SIG-M5 treated with dmso at 0.1 percent for 504 hours (cell line): ENCODE measurements at regions not wholly inside any gene's neighbourhood (a gene's known extent, or its start where the extent isn't known, plus 50 kb on each side); places are given as distances from the start of the nearest gene placed in this dataset.
"Not testable (repeated sequence)": the region's sequence is repeated elsewhere in the genome, so short reads cannot be mapped to it uniquely, and the experiment has no call there.

Experiments
- DNase-seq: peaks from one replicate; lab custom pipeline; 2025; ENCODE audit not compliant: unreplicated experiment; lab: John Stamatoyannopoulos, UW

DNA sequence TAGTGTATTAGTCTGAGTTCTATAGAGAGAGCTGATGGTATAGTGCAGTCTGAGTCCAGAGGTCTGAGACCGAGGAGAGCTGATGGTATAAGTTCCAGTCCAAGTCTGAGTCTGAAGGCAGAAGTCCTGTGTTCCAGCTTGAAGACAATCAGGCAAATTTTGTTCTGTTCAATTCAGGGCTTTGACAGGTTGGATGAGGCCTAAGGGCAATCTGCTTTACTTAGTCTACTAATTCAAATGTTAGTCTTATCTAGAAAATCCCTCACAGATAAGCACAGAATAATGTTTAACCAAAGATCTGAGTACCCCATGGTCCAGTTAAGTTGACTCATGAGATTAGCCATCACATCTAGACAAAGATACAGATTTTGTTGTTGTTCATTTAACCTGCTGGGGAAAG is 303.0 kb upstream of the KLF4 start:
- DNase-seq, result no peak

DNA sequence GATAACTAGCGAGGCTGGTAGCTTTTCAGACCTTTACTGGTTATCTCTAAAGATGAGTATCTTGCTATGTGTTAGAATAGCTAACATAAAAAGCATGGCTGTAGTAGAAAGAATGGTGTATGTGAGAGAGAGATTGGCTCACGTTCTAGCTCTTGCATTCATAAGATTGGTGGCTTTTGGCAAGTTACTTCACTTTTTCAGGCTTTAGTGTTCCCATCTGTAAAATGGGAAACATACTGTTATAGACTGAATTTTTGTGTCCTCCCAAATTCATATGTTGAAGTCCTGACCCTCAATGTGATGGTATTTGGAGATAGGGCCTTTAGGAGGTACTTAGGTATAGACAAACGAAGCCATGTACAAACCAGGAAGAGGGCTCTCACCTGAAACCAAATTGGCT is 302.4 kb upstream of the KLF4 start:
- no peak for DNase-seq

DNA sequence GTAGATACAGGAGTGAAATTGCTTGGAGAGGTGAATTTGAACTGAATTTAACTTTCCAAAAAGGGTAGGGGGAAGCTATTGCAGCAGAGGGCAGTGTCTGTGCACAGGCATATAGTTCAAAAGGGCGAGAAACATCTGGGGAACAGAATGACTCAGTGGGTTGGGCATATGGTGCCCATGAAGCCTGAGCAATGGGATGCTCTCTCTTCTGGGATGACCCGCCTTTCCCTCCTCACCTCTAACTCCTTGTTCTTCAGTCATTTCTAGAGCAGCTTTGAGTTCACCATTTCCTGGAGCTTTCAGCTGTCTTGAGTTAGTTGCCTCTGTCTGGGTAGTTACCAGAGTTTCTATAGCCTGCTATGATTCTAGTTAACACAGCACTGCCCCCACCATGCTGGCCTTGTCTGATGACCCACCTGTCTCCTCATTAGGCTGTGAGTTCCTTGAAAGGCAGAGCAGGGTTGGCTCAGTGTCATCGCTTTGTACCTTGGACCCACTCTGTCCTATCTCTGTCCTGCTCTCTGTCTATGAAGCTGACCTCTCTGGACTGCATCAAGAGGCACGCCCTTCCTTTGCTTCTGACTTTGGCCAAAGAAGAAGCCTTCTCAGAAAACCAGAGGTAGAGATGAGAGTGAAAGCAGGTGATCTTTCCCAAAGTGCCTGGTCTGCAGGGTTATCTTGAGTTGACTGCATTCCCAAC is 299.6 kb upstream of the KLF4 start:
- no peak for DNase-seq

DNA sequence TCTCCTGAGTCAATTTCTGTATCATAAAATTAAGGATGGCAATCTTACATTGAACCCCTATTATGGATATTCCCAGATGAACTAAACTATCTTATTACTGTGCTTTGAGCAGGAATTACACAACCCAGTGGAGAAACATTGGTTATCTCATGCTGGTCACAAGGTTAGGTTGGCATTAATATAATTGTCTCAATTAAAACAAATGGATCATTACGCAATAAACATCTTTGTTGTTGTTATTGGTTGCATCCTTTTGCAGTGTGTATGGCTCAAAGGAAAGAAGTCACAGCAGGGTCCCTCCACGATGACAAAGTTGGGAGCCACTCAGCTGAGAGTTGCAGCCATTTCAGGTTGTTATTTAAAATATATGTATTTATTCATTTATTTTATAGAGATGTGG is 297.0 kb upstream of the KLF4 start:
- no peak for DNase-seq

DNA sequence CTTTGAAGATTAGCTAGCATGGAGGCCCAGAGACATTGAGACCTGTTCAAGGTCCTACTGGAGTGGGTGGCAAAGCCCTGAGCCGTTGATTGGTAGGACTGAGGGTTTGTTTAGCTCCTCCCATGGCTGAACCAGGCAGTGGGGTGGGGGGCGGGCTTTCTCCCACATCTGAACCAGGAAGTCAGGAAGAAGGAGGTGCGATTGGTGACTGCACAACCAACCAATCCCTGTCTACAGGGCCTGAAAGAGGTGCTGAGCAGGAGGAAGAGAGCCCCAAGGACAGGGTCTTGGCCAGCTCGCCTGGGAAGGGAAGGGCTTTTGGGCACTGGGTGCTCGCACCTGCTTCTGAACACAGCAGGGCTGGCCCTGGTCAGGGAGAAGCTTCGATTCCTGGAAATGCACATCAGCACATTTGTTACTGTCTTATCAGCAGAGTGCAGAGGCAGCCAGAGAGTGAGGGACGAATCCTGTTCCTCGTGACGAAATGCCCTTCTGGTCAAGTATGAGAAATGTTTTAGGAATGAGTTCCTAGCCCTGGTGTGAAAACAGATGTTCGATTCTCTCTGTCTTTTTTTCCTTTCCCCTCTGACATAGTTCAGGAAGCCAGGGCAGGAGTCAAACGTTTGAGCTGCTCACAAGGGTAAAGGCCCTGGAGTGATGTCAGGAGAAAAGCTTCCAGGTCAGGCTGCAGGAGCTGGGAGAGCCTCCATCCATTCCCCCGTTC is 294.8 kb upstream of the KLF4 start:
- no peak for DNase-seq

DNA sequence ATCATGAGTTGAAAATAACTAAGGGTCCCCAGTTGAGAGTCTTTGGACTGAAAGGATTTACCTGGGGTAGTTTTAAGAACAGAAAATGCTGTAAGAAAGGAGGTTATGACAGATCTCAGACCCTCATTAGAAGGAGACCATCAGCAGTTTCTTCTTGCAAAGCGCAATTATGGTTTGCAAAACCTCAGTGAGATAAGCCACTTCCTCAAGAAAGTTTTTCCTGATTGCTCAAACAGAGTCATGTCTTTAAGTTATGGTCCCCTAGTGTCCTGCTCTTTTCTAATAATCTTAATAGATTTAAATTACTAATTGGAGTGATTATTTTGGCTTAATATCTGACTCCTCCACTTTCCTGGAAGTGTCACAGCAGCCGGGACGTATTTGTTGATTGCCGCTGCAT is 293.2 kb upstream of the KLF4 start:
- DNase-seq, result peak; percentile 65

DNA sequence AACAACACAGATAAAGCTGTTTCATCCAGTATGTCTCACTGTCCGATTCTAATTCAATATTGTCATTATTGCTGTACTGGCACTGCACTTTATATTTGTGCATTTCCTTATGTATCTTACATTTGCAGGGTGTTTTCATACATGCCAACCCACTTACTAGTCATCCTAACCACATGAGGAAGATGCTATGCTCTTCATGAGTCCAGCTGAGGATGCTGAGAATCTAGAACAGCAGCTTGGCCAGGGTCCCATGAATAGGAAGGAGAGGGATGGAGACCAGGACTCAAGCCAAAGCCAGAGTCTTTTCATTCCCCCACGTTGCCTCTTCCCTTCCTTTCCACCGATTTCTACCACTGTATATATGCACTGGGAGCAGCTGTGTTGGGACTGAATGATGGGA is 292.8 kb upstream of the KLF4 start:
- DNase-seq, result peak; percentile 16

DNA sequence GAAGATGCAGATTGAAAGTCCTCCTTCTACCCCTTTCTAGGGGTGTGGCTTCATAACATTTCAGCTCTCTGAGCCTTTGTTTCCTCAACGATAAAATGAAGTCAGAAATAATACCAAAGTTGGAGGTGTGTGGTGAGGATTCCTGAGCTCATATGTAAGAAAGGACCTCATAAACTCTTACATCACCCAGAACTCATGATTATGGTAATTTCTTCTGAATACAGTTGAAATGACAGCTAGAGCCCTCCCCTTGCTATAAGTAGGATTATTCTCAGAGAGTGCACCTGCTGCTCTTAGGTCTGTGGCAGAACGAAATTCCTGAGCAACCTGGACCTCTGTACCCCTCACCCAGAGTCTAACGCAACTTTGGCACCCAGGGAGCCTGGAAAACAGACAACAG is 291.4 kb upstream of the KLF4 start:
- no peak for DNase-seq

DNA sequence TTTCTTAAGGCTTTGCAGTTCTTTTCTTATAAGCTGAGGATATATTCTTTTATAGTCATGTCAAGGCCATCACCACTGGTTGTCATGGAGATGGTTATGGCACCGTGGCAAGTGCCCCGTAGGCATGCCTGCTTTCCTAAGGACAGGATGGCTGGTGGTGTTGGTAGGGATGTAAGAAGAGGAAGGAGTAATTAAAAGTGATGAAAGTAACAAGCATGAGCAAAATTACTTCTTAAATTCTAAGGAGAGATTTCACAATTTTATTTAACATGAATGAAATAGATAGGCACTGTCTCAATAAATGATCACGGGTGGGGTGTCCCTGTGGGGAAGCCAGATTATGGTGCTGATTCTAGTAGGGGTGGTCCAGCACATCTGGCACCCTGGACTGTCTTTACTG is 290.2 kb upstream of the KLF4 start:
- no peak for DNase-seq

DNA sequence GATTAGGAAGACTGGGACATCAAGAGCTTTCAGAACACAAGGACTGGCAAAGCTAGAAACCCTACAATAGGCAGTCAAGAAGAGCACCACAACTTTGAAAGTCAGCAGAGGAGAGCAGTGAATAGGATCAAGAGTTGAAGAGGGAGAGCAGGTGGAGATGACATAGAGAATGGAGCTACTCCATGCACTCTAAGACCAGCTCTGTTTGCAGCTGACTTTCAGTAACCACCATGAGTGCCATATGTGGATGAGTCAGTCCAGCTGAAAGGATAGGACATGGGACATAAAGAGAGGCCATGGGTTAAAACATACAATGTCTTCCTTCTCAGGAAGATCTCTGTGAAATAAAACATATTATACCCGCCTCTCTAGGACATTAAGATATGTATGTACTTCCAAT is 289.1 kb upstream of the KLF4 start:
- DNase-seq, result no peak

DNA sequence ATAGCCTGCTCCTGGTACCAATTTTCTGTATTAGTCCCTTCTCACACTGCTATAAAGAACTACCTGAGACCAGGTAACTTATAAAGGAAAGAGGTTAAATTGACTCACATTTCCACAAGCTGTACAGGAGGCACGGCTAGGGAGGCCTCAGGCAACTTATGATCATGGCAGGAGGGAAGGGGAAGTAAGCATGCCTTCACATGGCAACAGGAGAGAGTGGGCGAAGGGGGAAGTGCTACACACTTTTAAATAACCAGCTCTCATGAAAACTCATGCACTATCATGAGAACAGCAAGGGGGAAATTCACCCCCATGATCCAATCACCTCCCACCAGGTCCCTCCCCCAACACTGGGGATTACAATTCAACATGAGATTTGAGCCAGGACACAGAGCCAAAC is 284.5 kb upstream of the KLF4 start:
- DNase-seq, result peak; percentile 45

DNA sequence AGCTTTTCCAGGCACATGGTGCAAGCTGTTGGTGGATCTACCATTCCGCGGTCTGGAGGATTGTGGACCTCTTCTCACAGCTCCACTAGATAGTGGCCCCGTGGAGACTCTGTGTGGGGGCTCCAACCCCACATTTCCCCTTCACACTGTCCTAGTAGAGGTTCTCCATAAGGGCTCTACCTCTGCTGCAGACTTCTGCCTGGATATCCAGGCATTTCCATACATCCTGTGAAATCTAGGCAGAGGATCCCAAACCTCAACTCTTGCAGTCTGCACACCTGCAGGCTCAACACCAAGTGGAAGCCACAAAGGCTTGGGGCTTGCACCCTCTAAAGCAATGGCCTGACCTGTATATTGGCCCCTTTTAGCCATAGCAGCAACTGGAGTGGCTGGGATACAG is 283.4 kb upstream of the KLF4 start:
- DNase-seq, result no peak

DNA sequence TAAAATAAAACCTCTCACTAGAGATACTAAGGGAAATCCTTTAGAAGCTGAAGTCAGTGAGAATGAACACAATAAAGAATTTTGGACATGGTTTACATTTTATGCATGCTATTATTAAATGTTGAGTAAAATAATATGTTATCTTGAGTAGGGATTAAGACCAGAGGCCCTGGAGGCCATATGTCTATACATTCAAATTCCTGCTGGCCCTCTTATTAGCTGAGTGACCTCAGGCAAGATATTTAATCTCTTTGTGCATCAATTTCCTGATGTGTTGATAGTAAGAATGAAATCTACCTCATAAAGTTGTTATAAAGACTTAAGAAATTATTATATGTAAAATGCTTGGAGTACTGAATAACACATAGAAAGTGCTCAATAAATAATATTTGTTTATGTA is 281.1 kb upstream of the KLF4 start:
- no peak for DNase-seq

DNA sequence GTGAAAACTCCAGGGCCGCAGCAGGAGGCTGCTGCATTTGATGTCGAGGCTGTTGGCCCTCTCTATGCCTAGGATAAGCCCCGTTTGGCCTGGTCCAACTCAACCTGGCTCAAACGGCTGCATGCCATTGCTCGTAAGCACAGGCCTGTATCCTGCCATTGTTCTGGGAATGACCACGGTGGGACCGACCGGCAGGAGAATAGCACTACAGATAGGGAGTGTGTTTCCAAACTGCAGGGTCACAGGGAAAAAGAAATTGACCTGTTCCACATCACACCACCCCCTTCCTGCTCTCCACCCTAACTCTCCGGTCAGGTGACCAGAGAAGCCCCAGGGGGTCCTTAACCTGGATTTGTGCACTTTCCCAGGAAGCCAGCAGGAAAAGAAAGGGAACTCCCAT is 278.7 kb upstream of the KLF4 start:
- no peak for DNase-seq

DNA sequence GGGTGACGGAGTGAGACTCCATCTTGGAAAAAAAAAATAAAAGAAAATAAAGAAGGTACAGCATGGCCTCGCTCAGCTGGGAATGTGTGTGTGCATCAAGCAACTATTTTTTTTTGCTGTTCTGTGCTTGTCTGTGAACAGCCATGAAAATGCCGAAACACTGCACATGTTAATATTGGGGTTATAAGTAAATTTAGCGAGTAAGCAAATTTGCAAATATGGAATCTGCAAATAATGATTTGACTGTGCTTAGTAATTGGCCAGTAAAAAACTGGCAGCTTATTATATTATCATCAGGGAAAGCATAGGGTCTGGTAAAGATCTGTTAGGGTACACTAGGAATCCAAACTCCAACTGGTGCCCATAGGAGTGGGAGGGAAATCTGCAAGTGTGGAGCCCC is 278.1 kb upstream of the KLF4 start:
- no peak for DNase-seq

DNA sequence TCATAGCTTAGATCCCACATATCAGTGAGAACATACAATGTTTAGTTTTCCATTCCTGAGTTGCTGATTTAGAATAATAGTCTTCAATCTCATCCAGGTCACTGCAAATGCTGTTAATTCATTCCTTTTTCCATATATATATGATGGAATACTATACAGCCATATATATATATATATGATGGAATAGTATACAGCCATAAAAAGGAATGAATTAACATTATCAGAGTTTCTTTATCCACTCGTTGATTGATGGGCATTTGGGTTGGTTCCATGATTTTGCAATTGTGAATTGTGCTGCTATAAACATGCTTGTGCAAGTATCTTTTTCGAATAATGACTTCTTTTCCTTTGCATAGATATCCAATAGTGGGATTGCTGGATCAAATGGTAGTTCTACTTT is 273.9 kb upstream of the KLF4 start:
- DNase-seq, result not testable (repeated sequence)

DNA sequence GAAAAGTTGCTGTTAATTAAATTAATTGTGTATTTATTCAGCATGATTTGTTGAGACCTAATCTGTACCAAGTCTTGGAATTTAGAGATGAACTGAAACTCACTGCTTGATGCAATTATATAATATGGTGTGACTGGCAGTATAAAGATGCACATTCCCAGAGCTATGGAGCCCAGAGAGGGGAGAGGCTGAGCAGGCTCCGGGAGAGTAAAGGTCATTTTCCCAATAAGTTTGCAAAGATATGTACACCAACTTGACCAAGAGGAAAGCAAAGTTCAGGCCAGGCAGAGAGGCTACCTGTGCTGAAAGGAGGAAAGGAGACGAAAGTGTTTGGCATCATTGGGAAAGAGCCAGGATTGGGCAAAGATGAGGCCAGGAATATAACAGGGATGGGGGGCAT is 271.7 kb upstream of the KLF4 start:
- DNase-seq, result no peak

DNA sequence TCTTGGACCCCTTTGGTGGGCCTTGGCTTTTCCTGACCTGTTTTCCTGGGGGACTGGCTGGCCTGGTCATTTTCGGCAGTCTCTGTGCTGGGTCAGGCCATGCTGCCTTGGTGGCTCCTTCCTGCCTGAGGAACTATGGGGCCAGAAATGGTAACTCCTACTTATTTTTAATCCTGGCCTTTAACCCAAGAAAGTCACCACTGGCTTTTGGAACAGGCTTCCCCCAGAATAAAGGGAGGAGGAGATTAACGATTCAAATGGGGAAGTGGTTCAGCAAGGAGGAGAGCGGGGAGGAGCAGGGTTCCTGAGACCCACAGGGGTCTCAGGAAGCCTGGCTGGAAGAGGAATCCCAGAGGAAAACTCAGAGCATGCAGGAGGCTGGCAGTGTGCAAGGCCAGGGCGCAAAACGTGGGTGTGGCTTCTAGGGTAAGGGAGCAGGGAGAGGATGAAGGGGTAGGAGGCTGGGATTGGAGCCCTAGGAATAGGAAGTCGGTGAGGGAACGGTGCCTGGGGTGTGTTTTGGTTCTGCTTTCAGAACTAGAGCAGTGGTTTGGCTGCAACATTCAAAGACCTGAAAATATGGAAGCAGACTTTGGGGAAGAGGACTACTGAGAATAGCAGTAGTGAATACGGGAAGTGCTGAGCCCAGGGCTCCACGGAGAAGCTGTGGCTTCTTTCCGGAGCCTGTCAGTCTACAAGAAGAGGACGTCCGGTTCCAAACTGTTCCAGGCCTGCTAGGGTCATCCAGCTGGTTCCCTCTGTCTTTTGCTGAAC is 271.1 kb upstream of the KLF4 start:
- DNase-seq, result peak; percentile 98

DNA sequence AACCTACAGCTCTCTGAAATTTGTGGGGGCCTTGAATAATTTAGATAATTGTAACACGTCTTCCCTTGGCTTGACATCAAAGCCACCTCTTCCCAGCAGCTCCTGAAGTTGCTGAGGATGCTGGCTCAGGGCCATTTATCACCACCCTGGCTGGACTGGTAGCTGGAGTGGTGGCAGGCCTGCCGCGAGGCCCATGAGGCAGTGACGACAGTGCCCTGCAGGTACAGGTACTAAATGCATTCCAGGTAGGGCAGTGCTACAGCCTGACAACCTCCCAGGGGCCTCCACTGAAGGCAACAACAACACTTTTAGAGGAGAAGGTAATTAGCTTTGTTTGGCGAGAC is 270.2 kb upstream of the KLF4 start:
- DNase-seq, result no peak

DNA sequence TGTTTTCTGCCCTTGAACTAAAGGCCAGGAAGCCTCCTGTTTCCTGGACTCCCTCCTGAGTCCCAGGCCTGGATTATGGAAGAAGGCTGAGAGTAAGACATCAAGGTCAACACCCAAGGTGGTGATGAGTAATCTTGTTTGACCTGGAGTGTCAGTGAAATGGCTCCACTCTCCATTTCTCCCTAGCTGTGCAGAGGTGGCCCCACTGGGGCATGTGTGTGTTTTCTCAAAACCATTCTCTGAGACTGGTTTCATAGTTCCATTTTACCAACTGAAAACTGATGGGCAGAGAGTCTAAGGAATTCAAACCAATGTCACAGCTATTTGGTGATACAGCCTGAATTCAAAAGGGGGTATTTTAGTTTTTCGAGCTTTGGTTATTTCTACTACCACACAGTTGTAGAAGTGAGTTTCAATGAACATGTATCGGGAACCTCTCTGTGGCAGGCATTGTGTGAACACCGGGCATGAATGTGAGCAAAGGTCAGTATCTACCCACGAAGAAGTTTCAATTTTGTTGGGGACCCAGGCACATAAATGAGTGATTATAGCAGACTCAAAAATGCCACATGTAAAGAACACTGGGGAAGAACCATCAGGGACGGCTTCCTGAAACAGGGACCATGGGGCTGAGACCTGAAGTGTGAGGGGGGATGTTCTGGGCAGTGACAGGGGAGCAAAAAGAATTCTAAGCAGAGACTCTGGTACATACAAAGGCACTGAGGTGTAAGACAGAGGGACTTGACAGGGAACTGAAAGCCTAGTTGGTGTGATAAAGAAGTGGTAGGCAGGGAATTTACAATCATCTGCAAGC is 269.6 kb upstream of the KLF4 start:
- no peak for DNase-seq

DNA sequence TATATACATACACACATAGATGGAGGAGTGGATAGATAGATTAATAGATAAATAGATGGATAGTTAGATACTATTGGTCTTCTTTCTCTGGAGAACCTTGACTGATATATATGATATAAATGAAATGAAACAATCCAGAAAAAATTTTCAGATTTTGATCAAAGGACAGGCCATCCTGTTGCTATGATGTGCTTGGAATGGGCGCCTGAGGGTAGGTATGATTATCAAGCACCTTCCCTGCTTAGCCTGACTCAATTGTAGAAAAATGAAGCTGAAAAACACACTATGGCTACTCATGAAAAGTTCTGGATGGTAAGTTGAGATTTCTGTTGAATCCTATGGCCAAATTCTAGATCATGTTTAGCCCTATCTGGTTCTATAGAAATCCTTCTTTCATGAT is 266.5 kb upstream of the KLF4 start:
- DNase-seq, result no peak

DNA sequence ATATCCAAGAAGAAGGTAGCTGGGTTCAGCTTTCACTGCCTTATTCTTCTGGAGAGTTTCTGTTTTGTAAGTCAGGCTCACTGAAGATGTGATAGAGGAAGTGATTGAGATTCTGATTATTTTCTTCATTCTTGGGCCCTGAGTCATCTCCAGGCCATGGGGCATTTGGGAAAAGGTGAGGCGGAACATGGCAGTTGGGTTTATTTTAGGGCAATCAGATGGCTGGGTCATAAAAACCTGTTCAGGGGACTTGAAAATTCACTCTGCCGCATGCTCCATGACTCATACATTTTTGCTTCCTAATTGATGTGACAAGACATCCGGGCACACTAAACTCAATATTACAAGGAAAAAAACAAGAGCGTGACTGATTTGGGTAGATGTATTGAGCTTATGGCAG is 265.7 kb upstream of the KLF4 start:
- DNase-seq, result peak; percentile 84
